GM23248 (cell line): ENCODE measurements at regions not wholly inside any gene's neighbourhood (a gene's known extent, or its start where the extent isn't known, plus 50 kb on each side); places are given as distances from the start of the nearest gene placed in this dataset.

Source experiments
- DNase-seq: peaks from one replicate; pipeline ENCODE4 v3.0.0-alpha.2; 2015
- H2AFZ ChIP-seq: fragments of 200-600 bp; sonication (generic); 2 replicates; pipeline ENCODE4 v1.6.1; 2016; ENCODE audit warnings: antibody characterized with exemption
- H3F3A ChIP-seq: fragments of 200-600 bp; sonication (generic); 2 replicates; pipeline ENCODE4 v1.6.1; 2016; ENCODE audit warnings: mild to moderate bottlenecking, antibody characterized with exemption, mixed run types; ENCODE audit not compliant: insufficient read depth
- H3K27ac ChIP-seq: fragments of 200-600 bp; sonication (generic); 2 replicates; pipeline ENCODE4 v1.5.1; 2016; ENCODE audit warnings: mild to moderate bottlenecking
- H3K27me3 ChIP-seq: fragments of 200-600 bp; sonication (generic); replicated peaks from 2 replicates; pipeline ENCODE4 v1.6.1; 2016; ENCODE audit warnings: mild to moderate bottlenecking; ENCODE audit not compliant: insufficient read depth
- H3K36me3 ChIP-seq: fragments of 200-600 bp; sonication (generic); 2 replicates; pipeline ENCODE4 v1.6.1; 2016; ENCODE audit warnings: low read depth, mild to moderate bottlenecking
- H3K4me1 ChIP-seq: fragments of 200-600 bp; sonication (generic); 2 replicates; pipeline ENCODE4 v1.6.1; 2016; ENCODE audit warnings: mild to moderate bottlenecking; ENCODE audit not compliant: insufficient read depth
- H3K4me2 ChIP-seq: fragments of 200-600 bp; sonication (generic); one replicate; pipeline ENCODE4 v1.6.1; 2016; ENCODE audit warnings: mild to moderate bottlenecking; ENCODE audit not compliant: unreplicated experiment
- H3K4me3 ChIP-seq: fragments of 200-600 bp; sonication (generic); 2 replicates; pipeline ENCODE4 v1.5.1; 2016; ENCODE audit warnings: mild to moderate bottlenecking
- H3K79me2 ChIP-seq: fragments of 200-600 bp; sonication (generic); 2 replicates; pipeline ENCODE4 v1.6.1; 2016; ENCODE audit warnings: mild to moderate bottlenecking; ENCODE audit not compliant: insufficient read depth
- H3K9ac ChIP-seq: fragments of 200-600 bp; sonication (generic); 2 replicates; pipeline ENCODE4 v1.6.1; 2016; ENCODE audit warnings: mild to moderate bottlenecking
- H3K9me2 ChIP-seq: fragments of 200-600 bp; sonication (generic); 2 replicates; pipeline ENCODE4 v1.6.1; 2016; ENCODE audit warnings: mixed run types, mild to moderate bottlenecking, moderate library complexity; ENCODE audit not compliant: insufficient read depth
- H3K9me3 ChIP-seq: fragments of 200-600 bp; sonication (generic); one replicate; pipeline ENCODE4 v1.6.1; 2017; ENCODE audit warnings: low read depth
- H4K20me1 ChIP-seq: fragments of 200-600 bp; sonication (generic); 2 replicates; pipeline ENCODE4 v1.6.0; 2016; ENCODE audit not compliant: insufficient read depth
- EZH2 ChIP-seq: fragments of 200-600 bp; sonication (generic); IDR thresholded peaks from 2 replicates; pipeline ENCODE4 v1.6.1; 2018; ENCODE audit warnings: antibody characterized with exemption, mild to moderate bottlenecking; ENCODE audit not compliant: insufficient read depth, poor library complexity, severe bottlenecking
- EZH2phosphoT487 ChIP-seq: fragments of 200-600 bp; sonication (generic); IDR thresholded peaks from 2 replicates; pipeline ENCODE4 v1.6.1; 2018; ENCODE audit warnings: antibody characterized with exemption, moderate library complexity, mild to moderate bottlenecking, low read depth; ENCODE audit not compliant: insufficient read depth
- WGBS, 2 experiments: methylation state at CpG; one replicate each; pipeline ENCODE4 v1.1.6; 2015 to 2017; ENCODE audit warnings: low lambda C conversion rate in 2 of 2, low coverage in 1 of 2; ENCODE audit errors: missing lambda C conversion rate in 2 of 2; 5-methylcytosine and 5-hydroxymethylcytosine counted together
- in situ Hi-C: fragments of 300-500 bp; cut with MboI; formaldehyde crosslinking; loops from 2 replicates; pipeline ENCODE4 v1.15.0; 2020

DNA sequence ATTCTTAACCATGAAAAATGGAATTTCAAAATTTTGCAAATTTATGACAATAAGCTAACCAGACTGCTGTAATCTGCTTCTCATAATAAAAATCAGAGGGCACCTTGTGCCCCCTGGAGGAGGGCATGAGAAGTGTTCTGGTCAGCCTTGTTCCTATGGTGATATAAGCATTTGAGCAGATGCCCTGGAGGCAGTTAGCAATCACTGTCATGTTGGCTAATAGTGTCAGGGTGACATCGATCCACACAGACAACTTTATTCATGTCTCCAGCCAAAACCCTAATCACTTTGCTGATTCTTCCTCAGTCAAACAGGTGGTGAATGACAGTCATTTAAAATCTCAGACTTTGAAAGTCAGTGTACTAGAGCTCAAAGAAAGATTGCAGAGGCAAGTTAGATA is 943.0 kb downstream of the GALC start:
- Histone ChIP-seq H3K9ac (no peak overlapping the region), H3K27me3 (no peaks in the 10 kb centered on the region), H3K9me3 (no peaks in the 10 kb centered on the region), H3K27ac (no peak overlapping the region), H3F3A (no peaks in the 10 kb centered on the region), H3K36me3 (no peaks in the 10 kb centered on the region), H3K4me3 (no peak overlapping the region), H2AFZ (no peak overlapping the region), H3K4me2 (no peak overlapping the region), H4K20me1 (no peaks in the 10 kb centered on the region), H3K4me1 (no peaks in the 10 kb centered on the region), H3K79me2 (no peaks in the 10 kb centered on the region), H3K9me2 (no peaks in the 10 kb centered on the region)
- in situ Hi-C loops: no loop called here
- peak; percentile 32 for DNase-seq
- TF ChIP-seq EZH2 (no peak), EZH2phosphoT487 (no peak)
- WGBS, 2 experiments: 4 to 6% methylated on average over 1 of the region's 1 CpG

DNA sequence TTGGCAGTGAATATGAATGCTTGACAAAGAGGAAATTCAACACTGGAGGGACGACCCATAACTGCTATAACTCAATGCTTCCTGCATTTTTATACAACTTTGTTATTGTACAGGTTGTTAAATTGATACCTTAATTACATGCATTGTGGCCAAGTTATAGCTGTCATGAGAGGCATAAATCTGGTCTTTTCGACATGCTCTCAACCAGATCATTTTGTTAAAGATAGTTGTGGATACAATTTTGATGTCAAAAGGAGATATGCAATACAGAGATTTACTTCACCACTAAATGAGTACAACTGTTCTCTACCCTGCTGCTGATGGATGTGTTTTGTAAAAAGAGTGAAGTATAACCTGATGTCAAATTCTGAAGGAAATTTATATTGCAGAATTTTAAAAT is 946.0 kb downstream of the GALC start:
- Histone ChIP-seq H3K9me2 (no peaks in the 10 kb centered on the region), H2AFZ (no peak overlapping the region), H3K27me3 (no peaks in the 10 kb centered on the region), H3K4me3 (no peak overlapping the region), H3K27ac (no peak overlapping the region), H4K20me1 (no peaks in the 10 kb centered on the region), H3F3A (no peaks in the 10 kb centered on the region), H3K9ac (no peak overlapping the region), H3K36me3 (no peaks in the 10 kb centered on the region), H3K4me2 (no peak overlapping the region), H3K79me2 (no peaks in the 10 kb centered on the region), H3K9me3 (no peaks in the 10 kb centered on the region), H3K4me1 (no peaks in the 10 kb centered on the region)
- DNase-seq: no peak
- 2 to 6% methylated on average over 2 of the region's 2 CpGs for WGBS, 2 experiments
- no peak for TF ChIP-seq EZH2phosphoT487
- TF ChIP-seq EZH2: no peak
- in situ Hi-C loops: no loop called here

DNA sequence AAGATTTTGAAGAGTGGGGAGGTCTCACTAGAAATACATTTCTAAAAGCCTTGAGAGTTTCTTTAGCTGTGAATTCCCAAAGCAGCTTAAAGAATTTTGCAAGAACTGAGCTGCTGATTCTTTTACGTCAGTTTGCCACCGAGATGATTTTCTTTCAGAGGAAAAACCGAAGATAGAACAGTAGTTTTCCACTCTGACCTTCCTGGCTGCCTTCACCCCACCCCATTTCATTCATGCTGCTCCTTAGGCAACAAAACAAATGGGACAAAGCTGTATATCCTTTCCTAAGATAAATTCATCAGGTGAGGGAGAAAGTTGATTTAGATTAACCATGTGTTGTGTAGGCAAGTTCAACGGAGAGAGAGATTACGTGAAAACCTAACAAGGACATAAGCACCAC is 947.0 kb downstream of the GALC start:
- TF ChIP-seq EZH2 (no peak), EZH2phosphoT487 (no peak)
- H3F3A ChIP-seq: no peaks in the 10 kb centered on the region

DNA sequence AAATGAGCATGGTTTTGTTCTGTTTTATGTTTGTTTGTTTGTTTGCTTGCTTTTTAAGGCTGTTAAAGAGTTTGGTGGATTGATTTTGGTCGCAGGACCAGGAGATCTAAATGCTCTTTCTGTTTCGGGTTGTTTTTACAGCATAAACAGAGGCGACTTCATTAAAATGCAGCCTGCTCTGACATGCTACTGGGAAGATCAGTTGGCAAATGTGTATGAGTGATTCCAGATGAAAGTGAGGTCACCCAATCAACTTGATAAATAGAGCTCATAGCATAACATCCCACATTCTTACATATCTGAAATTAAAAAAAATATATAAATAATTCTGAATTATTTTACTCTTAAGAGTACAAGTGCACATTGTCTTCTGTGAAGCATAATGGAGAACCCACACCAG is 947.7 kb downstream of the GALC start:
- H3K36me3 ChIP-seq: no peaks in the 10 kb centered on the region
- no peaks in the 10 kb centered on the region for H3K27me3 ChIP-seq
- H4K20me1 ChIP-seq: no peaks in the 10 kb centered on the region
- no peak overlapping the region for H3K27ac ChIP-seq
- no peaks in the 10 kb centered on the region for H3K9me2 ChIP-seq
- H3K79me2 ChIP-seq: no peaks in the 10 kb centered on the region
- in situ Hi-C loops: no loop called here
- TF ChIP-seq EZH2 (no peak), EZH2phosphoT487 (no peak)
- H3K4me3 ChIP-seq: no peak overlapping the region
- H2AFZ ChIP-seq: no peak overlapping the region
- no peak overlapping the region for H3K4me2 ChIP-seq
- H3F3A ChIP-seq: no peaks in the 10 kb centered on the region
- H3K9ac ChIP-seq: no peak overlapping the region
- H3K9me3 ChIP-seq: no peaks in the 10 kb centered on the region
- DNase-seq: no peak
- no peaks in the 10 kb centered on the region for H3K4me1 ChIP-seq
- 2 to 3% methylated on average over 3 of the region's 3 CpGs for WGBS, 2 experiments

More for the DNA sequence above, 947.0 kb downstream of the GALC start:
- Histone ChIP-seq H3K4me1 (no peaks in the 10 kb centered on the region), H3K27ac (no peak overlapping the region), H2AFZ (no peak overlapping the region), H3K9me3 (no peaks in the 10 kb centered on the region), H3K4me3 (no peak overlapping the region), H3K9me2 (no peaks in the 10 kb centered on the region), H3K79me2 (no peaks in the 10 kb centered on the region), H3K9ac (no peak overlapping the region), H3K36me3 (no peaks in the 10 kb centered on the region), H3K4me2 (no peak overlapping the region), H3K27me3 (no peaks in the 10 kb centered on the region), H4K20me1 (no peaks in the 10 kb centered on the region)
- DNase-seq: no peak
- 43 to 44% methylated on average over 5 of the region's 5 CpGs for WGBS, 2 experiments
- in situ Hi-C loops: no loop called here

DNA sequence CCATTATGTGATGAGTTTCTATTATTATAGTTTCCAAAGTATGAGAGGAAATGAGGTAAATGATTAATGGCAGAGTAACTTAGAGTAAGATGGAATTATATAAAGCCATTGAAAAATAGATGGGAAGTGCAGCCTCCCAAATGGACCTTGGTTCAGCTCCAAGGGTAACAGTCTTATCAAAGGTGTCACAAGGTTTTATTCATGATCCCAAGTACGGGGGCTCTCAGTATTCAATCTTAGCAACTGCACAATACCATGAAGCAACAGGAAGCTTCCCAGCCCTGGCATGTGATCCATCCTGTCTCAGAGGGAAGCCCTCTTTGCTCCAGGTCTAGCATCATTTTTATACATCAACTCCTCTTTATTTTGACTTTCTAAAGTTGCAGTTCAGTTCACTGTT is 948.2 kb downstream of the GALC start:
- Histone ChIP-seq H3K4me1 (no peaks in the 10 kb centered on the region), H2AFZ (no peak overlapping the region), H3K4me2 (no peak overlapping the region), H3K9ac (no peak overlapping the region), H3K4me3 (no peak overlapping the region), H3K27ac (no peak overlapping the region), H4K20me1 (no peaks in the 10 kb centered on the region), H3F3A (no peaks in the 10 kb centered on the region), H3K27me3 (no peaks in the 10 kb centered on the region), H3K9me3 (no peaks in the 10 kb centered on the region), H3K9me2 (no peaks in the 10 kb centered on the region), H3K36me3 (no peaks in the 10 kb centered on the region), H3K79me2 (no peaks in the 10 kb centered on the region)
- in situ Hi-C loops: no loop called here
- WGBS, 2 experiments: 0 to 5% methylated on average over 1 of the region's 1 CpG
- TF ChIP-seq EZH2phosphoT487 (no peak), EZH2 (no peak)
- no peak for DNase-seq
